Subcutaneous abdominal adipose tissue (tissue), 5 donors: ENCODE measurements at regions not wholly inside any gene's neighbourhood (a gene's known extent, or its start where the extent isn't known, plus 50 kb on each side); places are given as distances from the start of the nearest gene placed in this dataset.

Source experiments
- H3K27ac ChIP-seq: one replicate; pipeline ENCODE4 v1.7.0; 2013; ENCODE audit warnings: low read depth, mild to moderate bottlenecking, inconsistent platforms, low read length, moderate library complexity
- H3K27me3 ChIP-seq, 5 donors: one replicate each; pipeline ENCODE4 v1.7.0; 2013; ENCODE audit warnings: low read length in 5 of 5, inconsistent platforms in 1 of 5; ENCODE audit not compliant: control insufficient read depth in 5 of 5, insufficient read depth in 4 of 5
- H3K36me3 ChIP-seq, 5 donors: one replicate each; pipeline ENCODE4 v1.7.0; 2013; ENCODE audit warnings: low read length in 5 of 5; ENCODE audit not compliant: control insufficient read depth in 5 of 5, insufficient read depth in 5 of 5
- H3K4me1 ChIP-seq, 5 donors: one replicate each; pipeline ENCODE4 v1.7.0; 2013; ENCODE audit warnings: low read length in 5 of 5, mild to moderate bottlenecking in 3 of 5, moderate library complexity in 1 of 5; ENCODE audit not compliant: control insufficient read depth in 5 of 5, insufficient read depth in 5 of 5
- H3K4me3 ChIP-seq, 5 donors: one replicate each; pipeline ENCODE4 v1.7.0; 2013; ENCODE audit warnings: low read length in 5 of 5, low read depth in 1 of 5
- H3K9ac ChIP-seq, 5 donors: one replicate each; pipeline ENCODE4 v1.7.0; 2013; ENCODE audit warnings: low read length in 5 of 5, mild to moderate bottlenecking in 4 of 5, moderate library complexity in 3 of 5
- H3K9me3 ChIP-seq, 5 donors: one replicate each; pipeline ENCODE4 v1.7.0; 2013; ENCODE audit warnings: low read length in 5 of 5; ENCODE audit not compliant: control insufficient read depth in 5 of 5
- donor health status: healthy.
- donor health status: healthy.
- donor health status: healthy.
- donor health status: healthy.
- donor health status: healthy.

GRCh38 chr6:11350294-11350693 lies 117.8 kb upstream of the NEDD9 start:
- no peaks in the 10 kb centered on the region for H3K9me3 ChIP-seq
- no peak overlapping the region for H3K9ac ChIP-seq
- peaks cover 0 to 14% (median 4%) of the 10 kb centered on the region in 5 donors for H3K4me1 ChIP-seq
- H3K4me3 ChIP-seq = no peak overlapping the region
- no peaks in the 10 kb centered on the region for H3K27me3 ChIP-seq
- no peak overlapping the region for H3K27ac ChIP-seq
- no peaks in the 10 kb centered on the region for H3K36me3 ChIP-seq

GRCh38 chr6:11349880-11350279 lies 117.4 kb upstream of the NEDD9 start:
- no peak overlapping the region for H3K27ac ChIP-seq
- H3K27me3 ChIP-seq = no peaks in the 10 kb centered on the region
- peaks cover 0 to 12% (median 4%) of the 10 kb centered on the region in 5 donors for H3K4me1 ChIP-seq

GRCh38 chr6:11346516-11346915 lies 114.0 kb upstream of the NEDD9 start:
- H3K9ac ChIP-seq = no peak overlapping the region
- peaks cover 0 to 3% (median 0%) of the 10 kb centered on the region in 5 donors for H3K4me1 ChIP-seq
- no peak overlapping the region for H3K27ac ChIP-seq
- H3K4me3 ChIP-seq = no peak overlapping the region
- no peaks in the 10 kb centered on the region for H3K9me3 ChIP-seq
- no peaks in the 10 kb centered on the region for H3K27me3 ChIP-seq
- H3K36me3 ChIP-seq = no peaks in the 10 kb centered on the region

More at GRCh38 chr6:11349880-11350279, 117.4 kb upstream of the NEDD9 start:
- Histone ChIP-seq H3K4me3 (no peak overlapping the region), H3K36me3 (no peaks in the 10 kb centered on the region), H3K9ac (no peak overlapping the region), H3K9me3 (no peaks in the 10 kb centered on the region)

DNA sequence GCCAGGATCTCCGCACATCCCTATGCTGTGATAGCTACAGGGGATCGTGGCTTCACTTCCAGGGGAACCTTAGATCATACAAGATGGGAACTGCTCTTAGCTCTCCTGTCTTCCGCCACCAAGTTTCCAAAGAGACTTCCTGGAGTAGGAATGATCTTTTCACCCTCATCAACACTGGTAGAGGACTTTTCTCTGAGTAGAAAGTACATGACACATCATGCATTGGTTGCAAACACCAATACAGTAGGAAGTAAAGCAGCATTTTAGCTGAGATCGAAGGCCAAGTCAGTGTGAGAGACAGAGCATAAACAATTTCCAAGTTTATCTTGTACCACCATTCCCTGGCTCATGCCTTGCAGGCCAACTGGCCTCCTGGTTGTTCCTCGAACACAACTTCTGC lies 113.1 kb upstream of the NEDD9 start:
- Histone ChIP-seq H3K4me1 (peaks cover 0 to 3% (median 0%) of the 10 kb centered on the region in 5 donors), H3K9me3 (no peaks in the 10 kb centered on the region), H3K36me3 (no peaks in the 10 kb centered on the region), H3K27me3 (no peaks in the 10 kb centered on the region), H3K4me3 (no peak overlapping the region), H3K9ac (no peak overlapping the region), H3K27ac (no peak overlapping the region)

GRCh38 chr6:11343963-11344723 lies 111.7 kb upstream of the NEDD9 start:
- no peaks in the 10 kb centered on the region for H3K4me1 ChIP-seq
- H3K27ac ChIP-seq = no peak overlapping the region
- no peaks in the 10 kb centered on the region for H3K9me3 ChIP-seq
- H3K27me3 ChIP-seq = no peaks in the 10 kb centered on the region
- no peaks in the 10 kb centered on the region for H3K36me3 ChIP-seq
- no peak overlapping the region for H3K9ac ChIP-seq
- no peak overlapping the region for H3K4me3 ChIP-seq

DNA sequence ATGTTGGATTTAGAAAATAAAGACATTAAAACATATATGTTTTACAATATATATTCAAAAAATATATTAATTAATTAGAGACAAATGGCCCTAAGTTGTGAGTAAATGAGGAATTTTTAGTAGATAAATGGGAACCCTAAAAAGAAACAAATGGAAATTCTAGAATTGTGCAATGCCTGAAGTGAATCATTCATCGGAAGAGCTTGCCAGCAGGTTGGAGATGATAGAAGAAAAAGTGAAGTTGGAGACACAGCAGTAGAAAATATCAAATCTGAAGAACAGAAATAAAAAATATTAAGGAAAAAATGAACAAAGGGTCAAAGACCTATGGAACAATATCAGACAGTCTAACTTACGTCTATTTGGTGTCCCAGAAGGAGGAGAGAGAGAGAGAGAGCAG lies 109.4 kb upstream of the NEDD9 start:
- H3K4me3 ChIP-seq = no peak overlapping the region
- no peaks in the 10 kb centered on the region for H3K36me3 ChIP-seq
- H3K9ac ChIP-seq = no peak overlapping the region
- H3K27me3 ChIP-seq = no peaks in the 10 kb centered on the region
- no peaks in the 10 kb centered on the region for H3K4me1 ChIP-seq
- no peak overlapping the region for H3K27ac ChIP-seq
- no peaks in the 10 kb centered on the region for H3K9me3 ChIP-seq

DNA sequence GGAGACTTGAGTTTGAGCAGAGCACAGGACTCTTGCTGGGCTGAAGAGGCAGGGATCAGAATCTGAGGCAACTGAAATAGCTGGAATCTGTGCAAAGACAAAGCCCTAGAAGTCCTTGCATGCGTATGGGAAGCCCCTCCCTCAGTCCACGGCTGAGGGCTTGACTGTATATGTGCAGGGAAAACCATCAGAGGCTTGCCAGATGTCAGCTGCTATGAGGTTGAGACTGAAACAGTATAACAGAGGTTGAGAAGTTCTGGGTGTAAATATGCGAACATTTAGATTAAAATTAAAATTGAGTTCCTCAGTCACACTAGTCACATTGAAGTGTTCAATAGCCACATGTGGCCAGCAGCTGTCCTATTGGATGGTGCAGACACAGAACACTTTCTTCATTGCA lies 108.8 kb upstream of the NEDD9 start:
- Histone ChIP-seq H3K9me3 (no peaks in the 10 kb centered on the region), H3K36me3 (no peaks in the 10 kb centered on the region), H3K4me1 (no peaks in the 10 kb centered on the region), H3K9ac (no peak overlapping the region), H3K27ac (no peak overlapping the region), H3K27me3 (no peaks in the 10 kb centered on the region), H3K4me3 (no peak overlapping the region)

DNA sequence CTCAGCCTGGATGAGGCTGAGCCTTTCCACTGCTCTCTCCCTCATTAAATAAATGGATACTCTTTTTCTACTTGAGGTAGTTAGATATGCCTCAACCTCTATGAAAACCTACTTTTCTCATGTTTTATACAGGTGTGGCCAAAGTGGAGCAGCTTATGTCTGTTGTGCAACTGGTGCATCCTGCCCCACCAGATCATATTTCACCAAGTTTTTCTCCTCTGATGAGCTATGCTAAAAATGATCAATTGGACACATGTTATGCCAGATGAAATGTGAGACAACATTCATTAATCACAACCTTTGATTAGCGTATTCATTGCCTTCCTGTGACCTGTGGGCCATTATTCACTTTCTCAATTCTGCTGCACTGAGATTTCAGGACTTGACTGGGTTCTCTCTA lies 106.9 kb upstream of the NEDD9 start:
- H3K9ac ChIP-seq = no peak overlapping the region
- H3K27ac ChIP-seq = no peak overlapping the region
- no peaks in the 10 kb centered on the region for H3K36me3 ChIP-seq
- no peaks in the 10 kb centered on the region for H3K9me3 ChIP-seq
- H3K27me3 ChIP-seq = no peaks in the 10 kb centered on the region
- no peak overlapping the region for H3K4me3 ChIP-seq
- H3K4me1 ChIP-seq = no peaks in the 10 kb centered on the region

- Histone ChIP-seq H3K9ac (no peak overlapping the region), H3K4me1 (no peaks in the 10 kb centered on the region), H3K27ac (no peak overlapping the region), H3K36me3 (no peaks in the 10 kb centered on the region), H3K4me3 (no peak overlapping the region), H3K9me3 (no peaks in the 10 kb centered on the region), H3K27me3 (no peaks in the 10 kb centered on the region)
These were observed 104.8 kb upstream of the NEDD9 start for GRCh38 chr6:11337306-11337705.

GRCh38 chr6:11335826-11336225 lies 103.4 kb upstream of the NEDD9 start:
- no peak overlapping the region for H3K9ac ChIP-seq
- H3K27me3 ChIP-seq = no peaks in the 10 kb centered on the region
- H3K4me3 ChIP-seq = no peak overlapping the region
- no peak overlapping the region for H3K27ac ChIP-seq
- H3K4me1 ChIP-seq = peaks cover 0 to 2% (median 0%) of the 10 kb centered on the region in 5 donors
- no peaks in the 10 kb centered on the region for H3K36me3 ChIP-seq
- no peaks in the 10 kb centered on the region for H3K9me3 ChIP-seq
